ENCODE measurements at regions not wholly inside any gene's neighbourhood (a gene's known extent, or its start where the extent isn't known, plus 50 kb on each side); places are given as distances from the start of the nearest gene placed in this dataset.

DNA sequence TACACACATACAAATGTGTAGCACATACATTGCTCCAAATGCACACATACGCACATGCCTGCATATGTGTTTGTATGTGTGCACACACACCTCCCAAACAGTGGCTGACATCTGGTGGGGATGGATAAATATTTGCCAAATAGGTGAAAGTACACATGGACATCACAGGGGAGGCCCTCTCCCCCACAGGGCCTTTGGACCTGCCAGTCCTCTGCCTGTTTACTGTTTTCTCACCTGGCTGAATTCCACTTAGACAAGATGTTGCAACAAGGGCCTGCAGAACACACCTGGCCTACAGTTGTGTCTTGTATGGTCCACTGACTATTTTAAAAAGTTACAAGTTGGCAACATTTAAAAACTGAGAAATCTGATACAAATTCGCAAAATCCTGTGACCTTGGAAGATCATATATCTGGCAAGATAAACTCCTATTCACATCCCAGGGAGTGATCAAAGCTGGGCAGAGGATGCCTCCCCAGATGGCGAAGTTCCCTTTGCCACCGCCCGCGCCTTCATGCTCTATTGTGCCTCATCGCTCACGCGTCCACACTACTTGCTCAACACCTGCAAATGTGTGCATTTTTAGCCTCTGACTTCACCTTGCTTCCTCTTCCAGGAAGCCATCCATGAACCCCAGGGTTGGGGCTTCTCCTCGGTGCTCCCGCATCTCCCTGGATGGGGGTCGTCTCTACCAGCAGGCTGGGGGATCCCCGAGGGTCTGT lies 118.4 kb upstream of the FZD10 start:
- H3K36me3 Mint-ChIP-seq (ENCODE audit: low read depth, unreplicated experiment) = peaks cover 27% of the 10 kb centered on the region
- peaks cover 15% of the 10 kb centered on the region for H3K27me3 Mint-ChIP-seq (ENCODE audit: unreplicated experiment)
- no peak overlapping the region for H3K27ac Mint-ChIP-seq (ENCODE audit: unreplicated experiment)
- H3K4me3 Mint-ChIP-seq (ENCODE audit: unreplicated experiment) = no peak overlapping the region
- no peak for DNase-seq (ENCODE audit: low spot score)
- TF ChIP-seq, protein P1, sequence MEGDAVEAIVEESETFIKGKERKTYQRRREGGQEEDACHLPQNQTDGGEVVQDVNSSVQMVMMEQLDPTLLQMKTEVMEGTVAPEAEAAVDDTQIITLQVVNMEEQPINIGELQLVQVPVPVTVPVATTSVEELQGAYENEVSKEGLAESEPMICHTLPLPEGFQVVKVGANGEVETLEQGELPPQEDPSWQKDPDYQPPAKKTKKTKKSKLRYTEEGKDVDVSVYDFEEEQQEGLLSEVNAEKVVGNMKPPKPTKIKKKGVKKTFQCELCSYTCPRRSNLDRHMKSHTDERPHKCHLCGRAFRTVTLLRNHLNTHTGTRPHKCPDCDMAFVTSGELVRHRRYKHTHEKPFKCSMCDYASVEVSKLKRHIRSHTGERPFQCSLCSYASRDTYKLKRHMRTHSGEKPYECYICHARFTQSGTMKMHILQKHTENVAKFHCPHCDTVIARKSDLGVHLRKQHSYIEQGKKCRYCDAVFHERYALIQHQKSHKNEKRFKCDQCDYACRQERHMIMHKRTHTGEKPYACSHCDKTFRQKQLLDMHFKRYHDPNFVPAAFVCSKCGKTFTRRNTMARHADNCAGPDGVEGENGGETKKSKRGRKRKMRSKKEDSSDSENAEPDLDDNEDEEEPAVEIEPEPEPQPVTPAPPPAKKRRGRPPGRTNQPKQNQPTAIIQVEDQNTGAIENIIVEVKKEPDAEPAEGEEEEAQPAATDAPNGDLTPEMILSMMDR (IDR thresholded peaks at IDR 0.05; ENCODE audit: unreplicated experiment) = no peak
- no peaks in the 10 kb centered on the region for H3K4me1 Mint-ChIP-seq (ENCODE audit: unreplicated experiment)
- H3K9me3 Mint-ChIP-seq (ENCODE audit: unreplicated experiment) = peaks cover 56% of the 10 kb centered on the region

DNA sequence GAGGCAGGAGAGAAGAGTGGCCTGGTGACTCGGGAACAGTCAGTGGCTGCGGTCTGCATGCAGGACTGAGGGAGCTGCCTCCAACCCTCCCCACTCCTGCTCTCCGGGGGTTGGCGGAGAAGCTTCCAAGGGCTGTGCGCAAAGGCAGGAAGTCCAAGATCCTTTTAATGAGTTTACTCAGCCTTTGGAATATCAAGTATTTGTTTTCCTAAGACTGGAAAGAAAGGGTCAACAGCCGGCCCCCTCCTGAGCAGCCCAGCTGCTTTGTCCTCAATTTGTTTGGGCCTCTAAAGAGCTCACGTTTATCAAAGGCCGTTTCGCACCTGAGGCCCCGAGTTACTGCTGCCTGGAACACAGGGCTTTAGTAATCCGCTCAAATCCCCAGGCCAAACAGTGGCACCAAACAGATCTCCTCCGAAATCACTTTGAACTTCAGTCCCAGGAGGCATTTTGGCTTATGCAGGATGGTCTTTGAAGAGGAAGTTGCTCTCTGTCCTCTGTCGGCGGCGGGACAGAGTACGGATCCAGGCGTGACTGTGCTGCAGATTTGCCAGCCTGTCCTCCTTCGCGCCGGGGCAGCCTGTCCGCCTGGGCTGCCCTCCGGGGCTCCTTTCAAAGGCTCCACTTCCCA lies 117.2 kb upstream of the FZD10 start:
- no peak for DNase-seq (ENCODE audit: low spot score)
- Mint-ChIP-seq H3K4me1 (ENCODE audit: unreplicated experiment) (no peaks in the 10 kb centered on the region), H3K9me3 (ENCODE audit: unreplicated experiment) (peaks cover 59% of the 10 kb centered on the region), H3K27ac (ENCODE audit: unreplicated experiment) (no peak overlapping the region), H3K27me3 (ENCODE audit: unreplicated experiment) (peaks cover 19% of the 10 kb centered on the region), H3K4me3 (ENCODE audit: unreplicated experiment) (no peak overlapping the region), H3K36me3 (ENCODE audit: low read depth, unreplicated experiment) (peaks cover 33% of the 10 kb centered on the region)
- TF ChIP-seq, protein P1 (IDR thresholded peaks at IDR 0.05; ENCODE audit: unreplicated experiment) = no peak

DNA sequence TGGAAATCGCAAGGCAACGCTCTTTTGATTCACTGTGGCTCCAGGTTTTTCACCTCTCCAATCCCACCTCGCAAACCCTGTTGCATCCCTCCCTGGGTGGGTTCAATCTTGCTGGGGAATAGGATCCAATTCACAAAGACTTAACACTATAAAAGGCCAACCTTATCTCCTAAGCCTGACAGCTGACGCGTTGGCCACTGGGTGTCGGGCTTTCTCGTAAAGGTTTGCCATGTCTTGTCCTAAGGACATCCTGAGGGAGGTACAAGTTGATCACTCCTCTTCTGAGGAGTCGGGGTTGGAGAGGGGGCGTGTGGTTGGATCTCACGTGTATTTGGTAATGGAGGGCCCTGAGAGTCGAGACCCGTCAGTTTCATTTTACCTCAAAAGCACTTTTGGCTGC lies 112.6 kb upstream of the FZD10 start:
- Mint-ChIP-seq H3K9me3 (ENCODE audit: unreplicated experiment) (peaks cover 65% of the 10 kb centered on the region), H3K27me3 (ENCODE audit: unreplicated experiment) (peaks cover 19% of the 10 kb centered on the region), H3K36me3 (ENCODE audit: low read depth, unreplicated experiment) (peaks cover 44% of the 10 kb centered on the region), H3K4me3 (ENCODE audit: unreplicated experiment) (no peak overlapping the region), H3K27ac (ENCODE audit: unreplicated experiment) (no peak overlapping the region), H3K4me1 (ENCODE audit: unreplicated experiment) (no peaks in the 10 kb centered on the region)
- DNase-seq (ENCODE audit: low spot score) = no peak
- TF ChIP-seq, protein P1 (IDR thresholded peaks at IDR 0.05; ENCODE audit: unreplicated experiment) = no peak

GRCh38 chr12:130051900-130052299 lies 110.4 kb upstream of the FZD10 start:
- H3K36me3 Mint-ChIP-seq (ENCODE audit: low read depth, unreplicated experiment) = peaks cover 47% of the 10 kb centered on the region
- peaks cover 5% of the 10 kb centered on the region for H3K4me1 Mint-ChIP-seq (ENCODE audit: unreplicated experiment)
- TF ChIP-seq, protein P1 (IDR thresholded peaks at IDR 0.05; ENCODE audit: unreplicated experiment) = no peak
- H3K27me3 Mint-ChIP-seq (ENCODE audit: unreplicated experiment) = peaks cover 21% of the 10 kb centered on the region
- no peak overlapping the region for H3K4me3 Mint-ChIP-seq (ENCODE audit: unreplicated experiment)
- DNase-seq (ENCODE audit: low spot score) = no peak
- H3K27ac Mint-ChIP-seq (ENCODE audit: unreplicated experiment) = no peak overlapping the region
- peaks cover 73% of the 10 kb centered on the region for H3K9me3 Mint-ChIP-seq (ENCODE audit: unreplicated experiment)

DNA sequence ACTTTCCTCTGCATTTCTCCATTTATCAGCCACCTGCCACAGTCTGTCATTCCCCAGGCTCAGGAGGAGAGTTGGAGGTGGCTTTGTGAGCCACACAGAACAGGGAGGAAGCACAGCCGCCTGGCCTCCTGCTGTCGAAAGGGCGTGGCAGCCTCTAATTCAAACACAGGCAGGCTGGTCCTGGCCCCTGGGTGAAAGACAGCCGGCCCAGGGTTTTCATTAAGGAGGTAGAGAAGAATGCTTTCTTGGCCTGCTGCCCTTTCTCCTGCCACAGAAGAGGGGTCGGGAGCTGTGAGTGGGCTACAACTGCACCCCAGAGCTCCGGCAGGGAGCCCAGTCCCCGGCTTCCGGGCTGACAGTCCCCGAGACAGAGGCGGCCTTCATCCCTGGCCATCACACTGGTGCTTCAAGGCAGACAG lies 108.6 kb upstream of the FZD10 start:
- Mint-ChIP-seq H3K9me3 (ENCODE audit: unreplicated experiment) (peaks cover 73% of the 10 kb centered on the region), H3K4me3 (ENCODE audit: unreplicated experiment) (no peak overlapping the region), H3K27ac (ENCODE audit: unreplicated experiment) (no peak overlapping the region), H3K36me3 (ENCODE audit: low read depth, unreplicated experiment) (peaks cover 44% of the 10 kb centered on the region), H3K4me1 (ENCODE audit: unreplicated experiment) (peaks cover 5% of the 10 kb centered on the region), H3K27me3 (ENCODE audit: unreplicated experiment) (peaks cover 21% of the 10 kb centered on the region)
- TF ChIP-seq, protein P1 (IDR thresholded peaks at IDR 0.05; ENCODE audit: unreplicated experiment) = no peak
- no peak for DNase-seq (ENCODE audit: low spot score)

Data from endothelial cell (in vitro differentiated cells).